K562 (cell line): ENCODE measurements at regions not wholly inside any gene's neighbourhood (a gene's known extent, or its start where the extent isn't known, plus 50 kb on each side); places are given as distances from the start of the nearest gene placed in this dataset.

Experiments
- ATAC-seq: fragments of 200-7000 bp; cut with Tn5 transposase; 3 replicates; pipeline ENCODE4 v1.9.1; 2020; ENCODE audit warnings: moderate library complexity
- BruUV-seq: library from RNA; stranded (reverse); fragments of 400-500 nt; replicated peaks from 2 replicates; lab custom pipeline; 2021; lab: Mats Ljungman, UMichigan
- CTCF ChIA-PET: fragments of 300-600 bp; formaldehyde crosslinking; extraction: SDS; loops from one replicate; lab custom pipeline; 2021; ENCODE audit warnings: low intra/inter-chr PET ratio; lab: Yijun Ruan, JAX
- POLR2A ChIA-PET: fragments of 300-600, 350-650 bp; sonication (Branson Sonifier 250); formaldehyde crosslinking; extraction: SDS; loops from one replicate; lab custom pipeline; 2021; ENCODE audit warnings: antibody characterized with exemption, inconsistent platforms; lab: Yijun Ruan, JAX
- DNase-seq, 4 experiments: peaks; one replicate each; pipeline versions ENCODE4 v3.0.0 to v3.0.0-alpha.2; 2011 to 2018; ENCODE audit warnings: low spot score in 3 of 4, mixed read lengths in 3 of 4; ENCODE audit errors: extremely low read depth in 1 of 4
- FAIRE-seq: peaks from 2 replicates; lab custom pipeline; 2011; peaks lifted over from hg19 to GRCh38; lab: Jason Lieb, UNC
- H2AFZ ChIP-seq: 2 replicates; pipeline ENCODE4 v1.6.0; 2011; ENCODE audit warnings: low read depth, low read length, control low read depth, inconsistent platforms
- H3K27ac ChIP-seq: fragments of 200-600 bp; 3 replicates; pipeline ENCODE4 v1.8.0; 2011; ENCODE audit warnings: low read depth, mild to moderate bottlenecking, control low read depth, inconsistent platforms, low read length, moderate library complexity, mixed read lengths; ENCODE audit errors: extremely low read depth
- H3K27me3 ChIP-seq, 2 experiments: fragments of 300-600 bp in 1 of 2; 2 replicates in 1 of 2; 3 replicates in 1 of 2; pipeline versions ENCODE4 v1.6.0 to v1.8.0; 2011; ENCODE audit warnings: inconsistent platforms in 2 of 2, low read length in 2 of 2, mild to moderate bottlenecking in 1 of 2, mixed read lengths in 1 of 2, moderate library complexity in 1 of 2; ENCODE audit not compliant: control insufficient read depth in 2 of 2, insufficient read depth in 2 of 2
- H3K36me3 ChIP-seq: fragments of 300-600 bp; 3 replicates; pipeline ENCODE4 v1.8.0; 2011; ENCODE audit warnings: mild to moderate bottlenecking, low read length, inconsistent platforms; ENCODE audit not compliant: control insufficient read depth, insufficient read depth
- H3K4me1 ChIP-seq, 2 experiments: fragments of 200-600 bp in 1 of 2; replicated peaks in 1 of 2; 2 replicates in 1 of 2; 3 replicates in 1 of 2; pipeline versions ENCODE4 v1.5.1 to v1.8.0; 2011; ENCODE audit warnings: inconsistent platforms in 2 of 2, low read length in 2 of 2, mild to moderate bottlenecking in 1 of 2, mixed read lengths in 1 of 2, moderate library complexity in 1 of 2; ENCODE audit not compliant: control insufficient read depth in 2 of 2, insufficient read depth in 2 of 2
- H3K4me2 ChIP-seq: 2 replicates; pipeline ENCODE4 v1.6.1; 2011; ENCODE audit warnings: low read length, control low read depth, inconsistent platforms, mixed read lengths; ENCODE audit not compliant: insufficient read depth
- H3K4me3 ChIP-seq: fragments of 200-600 bp; sonication (generic), shearing (Covaris generic); 2 replicates; pipeline ENCODE4 v1.5.1; 2016; ENCODE audit warnings: control low read depth, inconsistent platforms
- H3K79me2 ChIP-seq: fragments of 200-600 bp; 3 replicates; pipeline ENCODE4 v1.8.0; 2011; ENCODE audit warnings: low read length, inconsistent platforms; ENCODE audit not compliant: control insufficient read depth, insufficient read depth
- H3K9ac ChIP-seq, 2 experiments: 2 replicates each; pipeline versions ENCODE4 v1.6.0 to v1.6.1; 2011; ENCODE audit warnings: low read depth in 2 of 2, low read length in 2 of 2, control low read depth in 1 of 2, inconsistent platforms in 1 of 2, mild to moderate bottlenecking in 1 of 2, mixed read lengths in 1 of 2; ENCODE audit not compliant: insufficient read depth in 1 of 2
- H3K9me1 ChIP-seq: one replicate; pipeline ENCODE4 v1.6.0; 2011; ENCODE audit warnings: inconsistent platforms, mild to moderate bottlenecking, low read length, moderate library complexity; ENCODE audit not compliant: control insufficient read depth, insufficient read depth
- H3K9me3 ChIP-seq: replicated peaks from 2 replicates; pipeline ENCODE4 v1.5.1; 2011; ENCODE audit warnings: low read depth, low read length, inconsistent platforms; ENCODE audit not compliant: control insufficient read depth, insufficient read depth
- H4K20me1 ChIP-seq: replicated peaks from 2 replicates; pipeline ENCODE4 v1.6.1; 2011; ENCODE audit warnings: low read length, inconsistent platforms, mixed read lengths; ENCODE audit not compliant: control insufficient read depth, insufficient read depth
- CBX2 ChIP-seq: fragments of 200-600 bp; sonication (generic); IDR thresholded peaks from one replicate; pipeline ENCODE4 v1.6.1; 2012; ENCODE audit warnings: mild to moderate bottlenecking, low read length, inconsistent platforms; ENCODE audit not compliant: insufficient read depth, poor library complexity, severe bottlenecking
- PML ChIP-seq: IDR thresholded peaks from 2 replicates; pipeline ENCODE4 v1.6.1; 2012; ENCODE audit warnings: low read length, inconsistent platforms
- ZNF212 ChIP-seq: fragments of 450-650 bp; formaldehyde crosslinking; IDR thresholded peaks from 2 replicates; pipeline ENCODE4 v1.4.0; 2020; ENCODE audit warnings: mild to moderate bottlenecking
- WGBS: fragments of 100-300 bp; shearing (Covaris generic); methylation state at CpG from one replicate; pipeline ENCODE4 v1.1.6; 2016; ENCODE audit warnings: low coverage, mixed read lengths; ENCODE audit not compliant: insufficient coverage; ENCODE audit errors: missing lambda C conversion rate; 5-methylcytosine and 5-hydroxymethylcytosine counted together
- in situ Hi-C: fragments of 300-500 bp; cut with MboI; formaldehyde crosslinking; loops from 4 replicates; pipeline ENCODE4 v1.15.0; 2018; ENCODE audit warnings: inconsistent platforms, mixed read lengths
- intact Hi-C: fragments of 100-400 bp; cut with micrococcal nuclease; formaldehyde crosslinking; loops from 2 replicates; pipeline ENCODE4 v1.14.2; 2022
- TF ChIP-seq, protein P1 (sequence below): fragments of 250-450 bp; sonication (Bioruptor Pico); IDR thresholded peaks from 2 replicates; pipeline ENCODE4 v1.5.1; 2021; ENCODE audit warnings: mild to moderate bottlenecking

GRCh38 chr3:86420990-86421739 is 569.8 kb downstream of the VGLL3 start:
- Histone ChIP-seq H3K27me3 (no peaks in the 10 kb centered on the region), H3K9me3 (no peaks in the 10 kb centered on the region), H4K20me1 (no peaks in the 10 kb centered on the region), H3K4me3 (no peak overlapping the region), H3K9ac (no peak overlapping the region), H3K4me1 (no peaks in the 10 kb centered on the region), H3K4me2 (no peak overlapping the region), H2AFZ (no peak overlapping the region), H3K9me1 (no peaks in the 10 kb centered on the region), H3K36me3 (no peaks in the 10 kb centered on the region), H3K79me2 (no peaks in the 10 kb centered on the region), H3K27ac (no peak overlapping the region)
- POLR2A ChIA-PET = no interaction called here
- CTCF ChIA-PET = no interaction called here
- WGBS = 1% methylated on average over 16 of the region's 24 CpGs
- FAIRE-seq = no peak
- DNase-seq = no peak
- TF ChIP-seq CBX2 (no peak), PML (no peak), ZNF212 (CRISPR knock-in tag) (no peak)
- TF ChIP-seq, protein P1, sequence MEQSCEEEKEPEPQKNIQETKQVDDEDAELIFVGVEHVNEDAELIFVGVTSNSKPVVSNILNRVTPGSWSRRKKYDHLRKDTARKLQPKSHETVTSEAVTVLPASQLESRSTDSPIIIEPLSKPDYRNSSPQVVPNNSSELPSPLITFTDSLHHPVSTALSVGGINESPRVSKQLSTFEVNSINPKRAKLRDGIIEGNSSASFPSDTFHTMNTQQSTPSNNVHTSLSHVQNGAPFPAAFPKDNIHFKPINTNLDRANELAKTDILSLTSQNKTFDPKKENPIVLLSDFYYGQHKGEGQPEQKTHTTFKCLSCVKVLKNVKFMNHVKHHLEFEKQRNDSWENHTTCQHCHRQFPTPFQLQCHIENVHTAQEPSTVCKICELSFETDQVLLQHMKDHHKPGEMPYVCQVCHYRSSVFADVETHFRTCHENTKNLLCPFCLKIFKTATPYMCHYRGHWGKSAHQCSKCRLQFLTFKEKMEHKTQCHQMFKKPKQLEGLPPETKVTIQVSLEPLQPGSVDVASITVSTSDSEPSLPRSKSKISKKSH (CRISPR knock-in tag) = no peak
- in situ Hi-C loops (no loop called here), intact Hi-C loops (no loop called here)
- no peak for ATAC-seq
- BruUV-seq = no TSS peak
